ENCODE measurements at regions not wholly inside any gene's neighbourhood (a gene's known extent, or its start where the extent isn't known, plus 50 kb on each side); places are given as distances from the start of the nearest gene placed in this dataset.
"Not testable (repeated sequence)": the region's sequence is repeated elsewhere in the genome, so short reads cannot be mapped to it uniquely, and the experiment has no call there.

DNA sequence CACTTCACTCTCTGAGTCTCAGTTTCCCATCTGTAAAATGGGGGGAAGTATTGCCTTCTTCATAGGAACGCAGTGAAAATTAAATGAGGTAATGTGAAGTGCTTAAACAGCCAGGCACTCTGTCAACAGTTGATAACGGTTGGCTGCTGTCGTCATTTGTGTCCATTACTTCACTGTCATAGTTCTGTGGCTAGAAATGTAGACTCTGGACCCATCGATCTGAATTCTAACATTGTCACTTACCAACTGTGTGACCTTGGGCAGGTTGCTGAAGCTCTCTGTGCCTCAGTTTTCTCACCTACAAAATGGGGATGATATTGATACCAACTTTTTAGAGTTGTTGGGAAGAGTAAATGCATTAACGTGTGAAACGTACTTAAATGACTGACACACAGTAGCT lies 152.6 kb downstream of the PTPRU start:
- WGBS, 5 donors, result 83 to 92% (median 89%) methylated on average over 6 of the region's 6 CpGs
- no peak overlapping the region for H3K27ac ChIP-seq
- peaks cover 0 to 3% (median 0%) of the 10 kb centered on the region in 6 donors for H3K4me1 ChIP-seq
- no peak overlapping the region for H3K4me3 ChIP-seq
- H3K9me3 ChIP-seq, result no peaks in the 10 kb centered on the region
- H3K27me3 ChIP-seq (replicated peaks in 1 of 7), result peaks cover 0 to 92% (median 0%) of the 10 kb centered on the region in 7 donors
- no peak for DNase-seq
- no peaks in the 10 kb centered on the region for H3K36me3 ChIP-seq
- intact Hi-C loops (cut with DNase I; ENCODE audit: low total_unique reads), result no loop called here
- TF ChIP-seq CTCF (IDR thresholded peaks at IDR 0.05 in 8 of 11, conservative IDR thresholded peaks at IDR 0.05 in 3 of 11), result no peak

DNA sequence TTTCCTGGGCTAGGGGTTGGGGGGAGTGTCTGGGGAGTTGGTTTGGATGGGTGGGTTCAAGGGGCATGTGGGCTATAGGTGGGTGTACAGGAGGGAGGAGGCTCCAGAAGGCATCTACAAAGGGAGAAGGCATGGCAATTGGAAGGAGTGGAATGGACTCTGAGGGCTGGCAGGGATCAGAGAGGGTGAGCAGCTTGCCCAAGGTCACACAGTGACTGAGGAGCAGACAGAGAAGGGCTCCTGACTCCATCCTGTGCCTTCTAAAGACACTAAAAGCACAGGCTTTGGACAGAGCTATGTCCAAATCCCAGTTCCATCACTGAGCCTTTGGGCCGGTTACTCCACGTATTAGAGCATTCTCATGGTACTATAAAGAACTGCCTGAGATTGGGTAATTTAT lies 151.8 kb downstream of the PTPRU start:
- Histone ChIP-seq H3K36me3 (no peaks in the 10 kb centered on the region), H3K27me3 (replicated peaks in 1 of 7) (peaks cover 0 to 95% (median 0%) of the 10 kb centered on the region in 7 donors), H3K4me3 (no peak overlapping the region), H3K9me3 (no peaks in the 10 kb centered on the region), H3K4me1 (peaks cover 0 to 4% (median 0%) of the 10 kb centered on the region in 6 donors), H3K27ac (no peak overlapping the region)
- intact Hi-C loops (cut with DNase I; ENCODE audit: low total_unique reads), result no loop called here
- DNase-seq, result no peak
- TF ChIP-seq CTCF (IDR thresholded peaks at IDR 0.05 in 8 of 11, conservative IDR thresholded peaks at IDR 0.05 in 3 of 11) (no peak), POLR2A (IDR thresholded peaks at IDR 0.05) (no peak), POLR2AphosphoS5 (IDR thresholded peaks at IDR 0.05) (no peak)
- 85 to 93% (median 88%) methylated on average over 2 of the region's 2 CpGs for WGBS, 5 donors

DNA sequence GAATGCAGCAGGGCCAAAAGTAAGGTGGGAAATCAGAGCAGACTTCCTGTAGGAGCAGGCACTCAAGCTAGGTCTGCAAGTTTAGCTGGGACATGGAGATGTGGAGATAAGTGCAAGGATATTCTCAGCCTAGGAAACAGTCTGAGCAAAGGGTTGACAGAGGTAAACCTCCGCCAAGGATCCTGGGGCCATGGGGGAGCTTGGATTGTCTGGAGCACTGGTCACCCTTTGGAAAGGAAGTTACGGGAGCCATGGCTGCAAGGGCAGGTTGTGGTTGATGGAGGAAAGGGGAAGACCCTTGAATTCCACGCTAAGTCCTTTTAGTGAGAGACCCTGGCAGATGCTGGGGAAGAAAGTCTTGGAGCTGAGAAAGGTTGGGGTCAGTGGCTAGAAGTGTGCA lies 150.9 kb downstream of the PTPRU start:
- intact Hi-C loops (cut with DNase I; ENCODE audit: low total_unique reads), result no loop called here
- no peak for TF ChIP-seq CTCF (IDR thresholded peaks at IDR 0.05 in 8 of 11, conservative IDR thresholded peaks at IDR 0.05 in 3 of 11)
- no peak for TF ChIP-seq POLR2A (IDR thresholded peaks at IDR 0.05)
- TF ChIP-seq POLR2AphosphoS5 (IDR thresholded peaks at IDR 0.05), result no peak
- no peak for DNase-seq
- Histone ChIP-seq H3K9me3 (no peaks in the 10 kb centered on the region), H3K27ac (no peak overlapping the region), H3K4me3 (no peak overlapping the region), H3K27me3 (replicated peaks in 1 of 7) (peaks cover 0 to 95% (median 0%) of the 10 kb centered on the region in 7 donors), H3K36me3 (no peaks in the 10 kb centered on the region), H3K4me1 (peaks cover 0 to 4% (median 0%) of the 10 kb centered on the region in 6 donors)
- WGBS, 5 donors, result 58 to 68% (median 64%) methylated on average over 3 of the region's 3 CpGs

DNA sequence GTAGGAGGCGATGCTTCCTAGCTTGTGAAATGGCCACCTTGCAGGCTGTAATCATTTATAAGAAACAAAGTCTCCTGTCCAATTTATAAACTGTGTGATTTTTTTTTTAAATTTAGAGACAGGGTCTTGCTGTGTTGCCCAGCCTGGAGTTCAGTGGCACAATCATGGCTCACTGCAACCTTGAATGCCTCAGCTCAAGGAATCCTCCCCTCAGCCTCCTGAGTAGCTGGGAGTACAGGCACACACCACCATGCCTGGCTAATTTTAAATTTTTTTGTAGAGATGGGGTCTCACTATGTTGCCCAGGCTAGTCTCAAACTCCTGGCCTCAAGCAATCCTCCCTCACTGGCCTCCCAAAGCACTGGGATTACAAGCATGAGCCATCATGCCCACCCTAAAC lies 150.1 kb downstream of the PTPRU start:
- H3K36me3 ChIP-seq; H3K27ac ChIP-seq; H3K4me1 ChIP-seq; H3K4me3 ChIP-seq; H3K9me3 ChIP-seq; intact Hi-C loops (cut with DNase I; ENCODE audit: low total_unique reads); DNase-seq: not testable (repeated sequence)
- 84 to 100% (median 97%) methylated on average over 1 of the region's 1 CpG for WGBS, 5 donors
- peaks cover 0 to 95% (median 0%) of the 10 kb centered on the region in 7 donors for H3K27me3 ChIP-seq (replicated peaks in 1 of 7)

DNA sequence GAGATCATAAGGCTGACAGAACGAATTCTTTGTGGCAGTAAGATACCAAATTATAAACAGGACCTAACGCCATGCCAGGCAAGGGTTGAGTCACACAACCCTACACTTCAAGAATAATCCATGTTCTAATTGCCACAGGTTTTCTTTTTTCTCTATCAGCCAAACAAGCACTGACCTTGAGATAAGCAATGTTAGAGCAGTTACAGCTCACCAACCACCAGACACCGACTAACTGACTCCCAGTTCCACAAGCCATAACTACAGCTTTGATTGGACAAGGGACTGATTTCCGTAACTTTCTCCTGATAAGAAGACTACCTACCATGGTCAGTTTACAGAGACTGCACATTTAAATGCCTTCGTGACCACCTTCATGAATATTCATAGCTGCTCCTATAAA lies 149.6 kb downstream of the PTPRU start:
- no peaks in the 10 kb centered on the region for H3K9me3 ChIP-seq
- peaks cover 0 to 90% (median 0%) of the 10 kb centered on the region in 7 donors for H3K27me3 ChIP-seq (replicated peaks in 1 of 7)
- TF ChIP-seq POLR2AphosphoS5 (IDR thresholded peaks at IDR 0.05), result no peak
- no peaks in the 10 kb centered on the region for H3K36me3 ChIP-seq
- H3K4me3 ChIP-seq, result no peak overlapping the region
- intact Hi-C loops (cut with DNase I; ENCODE audit: low total_unique reads), result no loop called here
- H3K27ac ChIP-seq, result no peak overlapping the region
- WGBS, 5 donors, result 76 to 87% (median 82%) methylated on average over 5 of the region's 5 CpGs
- no peak for DNase-seq
- H3K4me1 ChIP-seq, result peaks cover 0 to 4% (median 0%) of the 10 kb centered on the region in 6 donors

Data from spleen (tissue), 11 donors.